ENCODE measurements at regions not wholly inside any gene's neighbourhood (a gene's known extent, or its start where the extent isn't known, plus 50 kb on each side); places are given as distances from the start of the nearest gene placed in this dataset.

- no peak for TF ChIP-seq CTCF (conservative IDR thresholded peaks at IDR 0.05; ENCODE audit: low read length)
- no peak for TF ChIP-seq EZH2phosphoT487 (IDR thresholded peaks at IDR 0.05; ENCODE audit: borderline replicate concordance)
Observed at GRCh38 chr10:58140691-58141347, 126.9 kb downstream of the IPMK start.
